ENCODE measurements at regions not wholly inside any gene's neighbourhood (a gene's known extent, or its start where the extent isn't known, plus 50 kb on each side); places are given as distances from the start of the nearest gene placed in this dataset.

- Histone ChIP-seq H3K9me3 (no peaks in the 10 kb centered on the region), H3K36me3 (no peaks in the 10 kb centered on the region), H3K27me3 (no peaks in the 10 kb centered on the region), H3K27ac (replicated peaks in 1 of 4) (no peak overlapping the region), H3K4me3 (no peak overlapping the region), H3K4me1 (peaks cover 0 to 6% (median 0%) of the 10 kb centered on the region in 4 donors)
- WGBS, result 95% methylated on average over 8 of the region's 8 CpGs
- TF ChIP-seq EP300 (IDR thresholded peaks at IDR 0.05) (no peak), POLR2A (IDR thresholded peaks at IDR 0.05; ENCODE audit: low read depth) (no peak), POLR2AphosphoS5 (IDR thresholded peaks at IDR 0.05) (no peak)
- TF ChIP-seq, protein P1, sequence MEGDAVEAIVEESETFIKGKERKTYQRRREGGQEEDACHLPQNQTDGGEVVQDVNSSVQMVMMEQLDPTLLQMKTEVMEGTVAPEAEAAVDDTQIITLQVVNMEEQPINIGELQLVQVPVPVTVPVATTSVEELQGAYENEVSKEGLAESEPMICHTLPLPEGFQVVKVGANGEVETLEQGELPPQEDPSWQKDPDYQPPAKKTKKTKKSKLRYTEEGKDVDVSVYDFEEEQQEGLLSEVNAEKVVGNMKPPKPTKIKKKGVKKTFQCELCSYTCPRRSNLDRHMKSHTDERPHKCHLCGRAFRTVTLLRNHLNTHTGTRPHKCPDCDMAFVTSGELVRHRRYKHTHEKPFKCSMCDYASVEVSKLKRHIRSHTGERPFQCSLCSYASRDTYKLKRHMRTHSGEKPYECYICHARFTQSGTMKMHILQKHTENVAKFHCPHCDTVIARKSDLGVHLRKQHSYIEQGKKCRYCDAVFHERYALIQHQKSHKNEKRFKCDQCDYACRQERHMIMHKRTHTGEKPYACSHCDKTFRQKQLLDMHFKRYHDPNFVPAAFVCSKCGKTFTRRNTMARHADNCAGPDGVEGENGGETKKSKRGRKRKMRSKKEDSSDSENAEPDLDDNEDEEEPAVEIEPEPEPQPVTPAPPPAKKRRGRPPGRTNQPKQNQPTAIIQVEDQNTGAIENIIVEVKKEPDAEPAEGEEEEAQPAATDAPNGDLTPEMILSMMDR (IDR thresholded peaks at IDR 0.05), result no peak
- no peak for DNase-seq (ENCODE audit: extremely low spot score)
- intact Hi-C loops (cut with DNase I), result no loop called here
These were observed 233.1 kb downstream of the QKI start for GRCh38 chr6:163647624-163648023.

- intact Hi-C loops (cut with DNase I), result no loop called here
- no peaks in the 10 kb centered on the region for H3K9me3 ChIP-seq
- TF ChIP-seq POLR2A (IDR thresholded peaks at IDR 0.05; ENCODE audit: low read depth) (no peak), POLR2AphosphoS5 (IDR thresholded peaks at IDR 0.05) (no peak), EP300 (IDR thresholded peaks at IDR 0.05) (no peak)
- TF ChIP-seq, protein P1 (IDR thresholded peaks at IDR 0.05), result no peak
- no peak for DNase-seq (ENCODE audit: extremely low spot score)
- H3K4me3 ChIP-seq, result no peak overlapping the region
- H3K27ac ChIP-seq (replicated peaks in 1 of 4), result no peak overlapping the region
- WGBS, result 60% methylated on average over 3 of the region's 3 CpGs
- H3K4me1 ChIP-seq, result no peaks in the 10 kb centered on the region
- H3K36me3 ChIP-seq, result no peaks in the 10 kb centered on the region
- H3K27me3 ChIP-seq, result no peaks in the 10 kb centered on the region
These were observed 232.3 kb downstream of the QKI start for GRCh38 chr6:163646866-163647265.

- WGBS, result 96% methylated on average over 9 of the region's 9 CpGs
- no peak for TF ChIP-seq POLR2A (IDR thresholded peaks at IDR 0.05; ENCODE audit: low read depth)
- no peak for TF ChIP-seq EP300 (IDR thresholded peaks at IDR 0.05)
- no peak for TF ChIP-seq POLR2AphosphoS5 (IDR thresholded peaks at IDR 0.05)
- TF ChIP-seq, protein P1 (IDR thresholded peaks at IDR 0.05), result no peak
- no peak overlapping the region for H3K27ac ChIP-seq (replicated peaks in 1 of 4)
These were observed 231.6 kb downstream of the QKI start for GRCh38 chr6:163646133-163646532.

DNA sequence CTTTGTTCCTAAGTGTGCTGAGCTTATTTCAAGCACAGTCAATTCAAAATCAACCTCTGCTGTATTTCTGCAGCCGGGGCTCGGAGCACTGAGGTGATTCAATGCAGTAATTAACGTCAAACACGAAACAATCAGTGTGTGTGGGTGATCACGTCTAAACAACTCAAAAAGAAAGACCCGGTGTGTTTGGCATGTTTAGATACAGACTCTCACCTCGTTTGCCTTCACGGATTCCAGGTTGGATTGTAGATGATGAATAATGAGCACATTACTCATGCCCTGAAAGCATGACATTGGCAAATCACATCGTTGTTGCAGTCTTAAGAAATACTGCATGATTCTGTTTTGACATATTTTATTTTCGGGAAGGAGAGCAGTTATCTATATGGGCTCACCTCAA lies 231.0 kb downstream of the QKI start:
- Histone ChIP-seq H3K36me3 (no peaks in the 10 kb centered on the region), H3K4me1 (no peaks in the 10 kb centered on the region), H3K27me3 (no peaks in the 10 kb centered on the region), H3K4me3 (no peak overlapping the region), H3K9me3 (no peaks in the 10 kb centered on the region), H3K27ac (replicated peaks in 1 of 4) (no peak overlapping the region)
- no peak for TF ChIP-seq POLR2AphosphoS5 (IDR thresholded peaks at IDR 0.05)
- TF ChIP-seq, protein P1 (IDR thresholded peaks at IDR 0.05), result no peak
- TF ChIP-seq POLR2A (IDR thresholded peaks at IDR 0.05; ENCODE audit: low read depth), result no peak
- no peak for TF ChIP-seq EP300 (IDR thresholded peaks at IDR 0.05)
- intact Hi-C loops (cut with DNase I), result no loop called here
- DNase-seq (ENCODE audit: extremely low spot score), result no peak
- 40% methylated on average over 10 of the region's 10 CpGs for WGBS

More at GRCh38 chr6:163646133-163646532, 231.6 kb downstream of the QKI start:
- Histone ChIP-seq H3K4me3 (no peak overlapping the region), H3K4me1 (no peaks in the 10 kb centered on the region), H3K27me3 (no peaks in the 10 kb centered on the region), H3K9me3 (no peaks in the 10 kb centered on the region), H3K36me3 (no peaks in the 10 kb centered on the region)
- intact Hi-C loops (cut with DNase I), result no loop called here
- no peak for DNase-seq (ENCODE audit: extremely low spot score)

DNA sequence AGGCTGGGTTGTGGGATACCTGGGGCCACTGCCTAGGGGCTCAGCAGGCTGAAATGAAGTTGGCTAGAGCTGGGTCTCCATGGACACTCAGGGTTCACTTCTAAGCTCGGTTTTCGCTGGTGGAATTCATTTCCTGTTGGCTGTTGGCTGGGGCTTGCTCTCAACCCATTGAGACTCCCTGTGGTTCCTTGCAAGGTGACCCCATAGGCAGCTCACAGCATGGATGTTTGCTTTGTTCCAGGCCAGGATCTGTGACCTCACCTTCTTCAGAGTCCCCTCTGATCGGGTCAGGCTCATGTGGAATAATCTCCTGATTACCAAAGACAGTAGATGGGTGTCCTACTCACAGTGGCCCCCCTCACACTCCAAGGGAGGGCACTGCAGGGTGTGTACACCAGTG lies 229.3 kb downstream of the QKI start:
- H3K27me3 ChIP-seq, result no peaks in the 10 kb centered on the region
- DNase-seq (ENCODE audit: extremely low spot score), result no peak

More for the DNA sequence above, 229.3 kb downstream of the QKI start:
- intact Hi-C loops (cut with DNase I), result no loop called here
- Histone ChIP-seq H3K4me1 (no peaks in the 10 kb centered on the region), H3K9me3 (no peaks in the 10 kb centered on the region), H3K36me3 (no peaks in the 10 kb centered on the region), H3K4me3 (no peak overlapping the region), H3K27ac (replicated peaks in 1 of 4) (no peak overlapping the region)
- 92% methylated on average over 3 of the region's 3 CpGs for WGBS
- TF ChIP-seq, protein P1 (IDR thresholded peaks at IDR 0.05), result no peak
- TF ChIP-seq EP300 (IDR thresholded peaks at IDR 0.05), result no peak
- TF ChIP-seq POLR2A (IDR thresholded peaks at IDR 0.05; ENCODE audit: low read depth), result no peak
- TF ChIP-seq POLR2AphosphoS5 (IDR thresholded peaks at IDR 0.05), result no peak

All from esophagus muscularis mucosa (tissue), 4 donors.